ENCODE measurements at regions not wholly inside any gene's neighbourhood (a gene's known extent, or its start where the extent isn't known, plus 50 kb on each side); places are given as distances from the start of the nearest gene placed in this dataset.

- TF ChIP-seq ZNF274 (IDR thresholded peaks at IDR 0.05; ENCODE audit: low read depth, low read length) (no peak), SUZ12 (IDR thresholded peaks at IDR 0.05; ENCODE audit: extremely low read depth, insufficient read depth, insufficient read length) (no peak), YY1 (IDR thresholded peaks at IDR 0.05; ENCODE audit: insufficient read depth, insufficient read length) (no peak)
These were observed 301.4 kb downstream of the CDCA7 start for GRCh38 chr2:173656086-173656485.
